AG10803 (cell line): ENCODE measurements at regions not wholly inside any gene's neighbourhood (a gene's known extent, or its start where the extent isn't known, plus 50 kb on each side); places are given as distances from the start of the nearest gene placed in this dataset.

Source experiments
- DNase-seq: peaks from one replicate; pipeline ENCODE4 v3.0.0; 2010; ENCODE audit warnings: low read depth
- H3K4me3 ChIP-seq: 2 replicates; pipeline ENCODE4 v1.5.1; 2011; ENCODE audit warnings: mild to moderate bottlenecking, low read length, control low read depth
- TF ChIP-seq, protein P1 (sequence below): conservative IDR thresholded peaks from 2 replicates; pipeline ENCODE4 v1.5.1; 2011; ENCODE audit warnings: mild to moderate bottlenecking, low read length, control low read depth, inconsistent platforms

DNA sequence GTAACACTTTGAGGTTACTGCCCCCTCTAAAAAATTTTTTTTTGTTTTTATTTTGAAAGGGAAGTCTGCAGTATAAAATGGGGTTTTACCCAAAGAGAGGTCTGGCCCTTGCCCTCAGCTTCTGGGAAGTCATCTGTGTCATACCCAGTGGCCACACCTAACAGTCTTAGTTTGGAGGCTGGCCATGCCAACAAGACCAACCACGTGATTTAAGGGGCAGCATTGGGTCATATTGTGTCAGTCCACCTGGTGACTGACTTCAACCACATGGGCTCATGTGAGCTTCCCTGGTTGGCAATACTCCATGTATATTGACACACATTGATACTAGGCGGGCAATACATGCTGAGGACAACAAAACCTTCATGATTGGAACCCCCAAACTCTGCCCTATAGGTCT is 173.9 kb downstream of the GXYLT1 start:
- DNase-seq, result no peak
- no peak overlapping the region for H3K4me3 ChIP-seq
- TF ChIP-seq, protein P1, sequence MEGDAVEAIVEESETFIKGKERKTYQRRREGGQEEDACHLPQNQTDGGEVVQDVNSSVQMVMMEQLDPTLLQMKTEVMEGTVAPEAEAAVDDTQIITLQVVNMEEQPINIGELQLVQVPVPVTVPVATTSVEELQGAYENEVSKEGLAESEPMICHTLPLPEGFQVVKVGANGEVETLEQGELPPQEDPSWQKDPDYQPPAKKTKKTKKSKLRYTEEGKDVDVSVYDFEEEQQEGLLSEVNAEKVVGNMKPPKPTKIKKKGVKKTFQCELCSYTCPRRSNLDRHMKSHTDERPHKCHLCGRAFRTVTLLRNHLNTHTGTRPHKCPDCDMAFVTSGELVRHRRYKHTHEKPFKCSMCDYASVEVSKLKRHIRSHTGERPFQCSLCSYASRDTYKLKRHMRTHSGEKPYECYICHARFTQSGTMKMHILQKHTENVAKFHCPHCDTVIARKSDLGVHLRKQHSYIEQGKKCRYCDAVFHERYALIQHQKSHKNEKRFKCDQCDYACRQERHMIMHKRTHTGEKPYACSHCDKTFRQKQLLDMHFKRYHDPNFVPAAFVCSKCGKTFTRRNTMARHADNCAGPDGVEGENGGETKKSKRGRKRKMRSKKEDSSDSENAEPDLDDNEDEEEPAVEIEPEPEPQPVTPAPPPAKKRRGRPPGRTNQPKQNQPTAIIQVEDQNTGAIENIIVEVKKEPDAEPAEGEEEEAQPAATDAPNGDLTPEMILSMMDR, result no peak

DNA sequence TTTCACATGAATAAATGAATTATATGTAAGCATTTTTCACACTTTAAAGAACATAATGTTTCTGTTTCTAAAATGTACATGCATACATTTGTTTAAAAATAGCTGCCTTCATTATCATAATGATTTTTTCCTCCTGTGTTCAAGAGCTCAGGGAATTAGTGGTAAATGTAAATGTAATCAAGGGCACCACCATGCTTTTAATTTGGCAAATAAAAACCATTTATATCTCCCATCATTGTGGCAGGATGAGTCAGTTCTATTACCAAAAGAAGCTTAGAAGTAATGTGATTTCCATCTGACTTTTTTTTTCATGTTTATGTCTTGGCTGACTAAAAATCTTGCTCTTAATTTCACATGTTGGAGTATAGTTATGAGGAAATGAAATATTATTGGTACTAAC is 176.1 kb downstream of the GXYLT1 start:
- DNase-seq, result no peak
- TF ChIP-seq, protein P1, result no peak
- H3K4me3 ChIP-seq, result no peak overlapping the region

DNA sequence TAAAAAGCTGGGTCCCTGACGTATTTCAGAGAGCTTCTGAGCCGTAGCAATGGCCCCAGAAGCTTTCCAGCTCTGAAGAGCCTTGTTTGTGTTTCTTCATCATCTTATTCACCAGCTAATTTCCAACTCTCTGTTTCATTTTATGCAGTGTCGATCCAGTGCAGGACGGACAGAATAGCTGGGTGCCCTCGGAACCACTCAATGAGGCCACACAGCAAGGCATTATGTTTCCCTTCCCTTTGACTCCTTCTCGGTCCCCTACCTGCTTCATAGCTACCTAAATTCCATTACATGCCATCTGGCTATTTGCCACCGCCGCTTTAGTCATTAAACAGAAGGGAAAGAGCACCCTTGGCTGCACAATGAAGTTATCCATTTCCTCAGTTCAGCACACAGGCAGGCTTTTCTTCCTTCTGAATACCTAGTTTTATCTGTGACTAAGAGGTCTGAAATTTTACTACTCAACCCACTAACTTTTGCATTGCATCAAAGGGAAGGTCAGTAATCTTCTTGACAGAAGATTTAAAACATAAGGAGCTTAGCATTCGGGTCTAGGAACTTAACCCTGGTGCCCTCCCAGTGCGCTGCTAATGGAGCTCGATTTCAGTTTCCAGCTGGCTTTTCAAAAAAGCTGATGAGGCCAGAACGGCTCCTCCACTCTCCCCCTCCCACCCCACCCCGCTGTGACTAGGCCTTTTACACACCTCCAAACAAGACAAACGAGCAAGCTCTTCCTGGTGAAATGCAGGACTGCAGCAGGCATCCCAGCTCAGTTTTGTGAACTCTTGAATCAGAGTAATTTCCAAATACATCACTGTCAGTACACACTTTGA is 176.8 kb downstream of the GXYLT1 start:
- no peak for DNase-seq
- TF ChIP-seq, protein P1, result no peak
- H3K4me3 ChIP-seq, result no peak overlapping the region

DNA sequence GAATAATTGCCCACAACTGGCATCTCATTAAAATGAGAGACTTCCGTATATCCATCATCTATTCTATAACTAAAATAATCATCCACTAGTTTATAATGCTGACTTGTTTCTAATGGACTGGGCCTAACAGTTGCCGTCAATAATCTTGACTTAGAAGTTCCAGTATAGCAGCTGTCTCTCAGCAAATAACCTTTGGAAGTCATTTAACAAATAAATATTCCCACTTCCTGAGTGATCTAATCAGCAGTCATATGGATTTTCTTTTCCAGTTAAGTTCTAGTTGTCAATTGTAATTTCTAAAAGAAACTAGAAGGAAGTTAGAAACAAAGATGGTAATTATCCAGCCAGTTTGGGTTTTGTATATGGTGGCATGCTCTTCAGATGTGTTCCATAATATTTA is 177.8 kb downstream of the GXYLT1 start:
- DNase-seq, result no peak
- H3K4me3 ChIP-seq, result no peak overlapping the region
- TF ChIP-seq, protein P1, result no peak

DNA sequence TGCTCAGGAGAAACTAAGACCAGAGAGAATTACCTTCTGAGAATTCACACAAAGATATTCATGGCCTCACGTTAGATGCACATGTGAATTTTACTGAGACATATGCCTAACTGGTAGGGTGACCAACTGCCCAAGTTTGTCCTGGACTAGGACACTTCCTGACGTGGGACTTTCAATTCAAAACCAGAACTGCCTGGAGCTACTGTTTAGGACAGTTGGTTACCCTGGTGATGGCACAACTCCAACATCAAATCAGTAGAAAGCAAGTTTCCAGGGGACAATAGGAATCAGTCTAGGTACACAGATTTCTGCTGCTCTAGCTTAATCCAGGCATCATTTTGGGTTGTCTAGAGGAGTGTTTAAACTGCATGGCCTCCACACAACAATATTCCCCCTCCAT is 178.7 kb downstream of the GXYLT1 start:
- TF ChIP-seq, protein P1, result no peak
- DNase-seq, result no peak
- no peak overlapping the region for H3K4me3 ChIP-seq

DNA sequence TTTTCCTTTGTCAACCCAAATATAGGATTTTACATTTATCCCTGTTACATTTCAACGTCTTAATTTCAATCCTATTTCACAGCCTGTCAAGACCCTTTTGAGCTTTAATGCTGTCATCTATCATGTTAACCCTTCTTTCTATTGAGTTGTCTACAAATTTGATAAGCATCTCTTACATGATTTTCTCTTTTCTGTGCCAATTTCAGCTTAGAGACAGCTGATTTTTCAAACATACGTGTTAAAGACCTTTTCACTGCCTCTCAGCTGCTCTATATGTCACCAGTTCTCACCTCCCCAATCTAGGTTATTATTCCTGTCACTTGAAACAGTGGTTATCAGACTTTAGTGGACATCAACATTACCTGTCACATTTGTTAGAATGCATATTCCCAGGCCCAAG is 181.3 kb downstream of the GXYLT1 start:
- no peak for DNase-seq
- TF ChIP-seq, protein P1, result no peak
- no peak overlapping the region for H3K4me3 ChIP-seq

DNA sequence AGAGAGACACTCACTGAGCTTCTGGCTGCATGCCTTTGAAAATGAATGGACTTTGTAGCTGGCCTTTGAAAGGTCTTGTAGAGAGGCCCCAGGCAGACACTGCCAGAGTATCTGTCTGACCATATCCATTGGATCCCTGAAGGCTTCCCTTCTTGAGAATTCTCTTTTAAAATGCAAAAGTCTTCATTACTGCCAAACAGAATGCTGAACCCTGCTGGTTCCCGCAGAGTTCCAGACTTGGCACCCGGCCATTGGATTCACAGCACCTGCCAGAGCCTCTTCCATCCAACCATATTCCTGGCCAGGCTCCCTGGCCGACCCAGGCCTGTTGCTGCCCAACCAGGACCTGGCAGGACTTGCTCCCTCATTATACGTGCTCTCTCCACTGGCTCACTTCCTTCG is 182.5 kb downstream of the GXYLT1 start:
- TF ChIP-seq, protein P1, result no peak
- no peak for DNase-seq
- no peak overlapping the region for H3K4me3 ChIP-seq
